ENCODE measurements at regions not wholly inside any gene's neighbourhood (a gene's known extent, or its start where the extent isn't known, plus 50 kb on each side); places are given as distances from the start of the nearest gene placed in this dataset.

DNA sequence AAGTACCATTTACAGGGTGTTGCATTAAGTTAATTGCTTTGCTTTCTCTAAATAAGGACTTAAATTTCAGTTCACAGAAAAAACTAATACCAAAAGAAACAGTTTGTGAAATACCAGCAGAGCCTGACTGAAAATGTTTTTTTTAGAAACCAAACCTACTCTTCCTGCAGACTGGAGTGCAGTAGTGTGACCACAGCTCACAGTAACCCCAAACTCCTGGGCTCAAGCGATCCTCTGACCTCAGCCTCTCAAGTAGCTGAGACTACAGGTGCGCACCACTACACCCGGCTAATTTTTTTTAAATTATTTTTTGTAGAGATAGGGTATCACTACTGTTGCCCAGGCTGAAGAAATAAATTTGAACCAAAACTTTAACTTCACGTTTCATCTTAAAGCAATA lies 103.5 kb upstream of the PLEKHA5 start:
- H3K36me3 Mint-ChIP-seq (ENCODE audit: low read depth): no peaks in the 10 kb centered on the region
- no peak overlapping the region for H3K27ac Mint-ChIP-seq
- no peaks in the 10 kb centered on the region for H3K4me1 Mint-ChIP-seq
- H3K4me3 Mint-ChIP-seq: no peak overlapping the region
- ChIA-PET POLR2A (no interaction called here), CTCF (interaction anchor here (0.6 kb wide), 1 partner anchor 161 kb away, joined by 3 read pairs; no protein-coding TSS in a partner anchor)
- H3K27me3 Mint-ChIP-seq: peaks cover 1% of the 10 kb centered on the region
- H3K9me3 Mint-ChIP-seq: peaks cover 2% of the 10 kb centered on the region
- DNase-seq: no peak

DNA sequence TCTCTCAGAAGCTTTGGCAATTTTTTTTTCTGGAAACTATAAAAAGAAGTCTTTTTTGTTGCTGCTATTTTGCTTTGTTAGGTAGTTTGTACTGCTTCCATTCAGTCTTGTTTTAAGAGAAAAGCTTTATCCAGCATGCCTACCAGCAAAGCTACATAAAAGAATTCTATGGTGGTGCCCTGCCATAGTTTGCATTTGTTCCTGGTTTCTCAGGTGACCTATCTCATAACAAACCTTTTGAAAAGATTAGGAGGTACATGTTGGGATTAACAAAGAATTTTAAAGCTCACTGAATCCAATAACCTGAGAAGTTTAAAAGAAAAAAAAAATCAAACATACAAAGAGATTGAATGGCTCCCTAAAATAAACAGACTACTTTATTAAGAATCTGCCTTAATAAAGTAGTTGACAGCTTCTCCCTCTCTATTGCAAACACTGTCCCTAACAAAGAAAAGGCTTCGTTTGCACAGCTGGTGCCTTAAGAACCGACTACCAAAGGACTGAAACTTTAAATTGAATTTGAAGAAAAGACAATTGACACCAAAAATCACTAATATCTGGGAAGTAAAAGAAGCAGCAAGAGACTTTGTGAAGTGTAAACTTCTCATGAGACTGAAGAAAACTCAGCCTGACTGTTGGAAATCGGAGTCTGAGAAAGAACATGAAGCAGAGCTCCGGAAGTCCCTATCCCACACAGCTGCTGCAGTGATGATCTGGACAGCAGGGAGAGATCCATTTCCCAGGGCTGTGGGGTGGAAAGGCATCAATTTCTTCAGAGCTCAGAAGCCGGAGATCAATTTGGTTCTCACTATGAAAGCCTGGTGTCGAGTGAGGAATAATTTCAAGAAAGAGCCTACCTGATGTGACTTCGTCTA lies 102.7 kb upstream of the PLEKHA5 start:
- POLR2A ChIA-PET: no interaction called here

DNA sequence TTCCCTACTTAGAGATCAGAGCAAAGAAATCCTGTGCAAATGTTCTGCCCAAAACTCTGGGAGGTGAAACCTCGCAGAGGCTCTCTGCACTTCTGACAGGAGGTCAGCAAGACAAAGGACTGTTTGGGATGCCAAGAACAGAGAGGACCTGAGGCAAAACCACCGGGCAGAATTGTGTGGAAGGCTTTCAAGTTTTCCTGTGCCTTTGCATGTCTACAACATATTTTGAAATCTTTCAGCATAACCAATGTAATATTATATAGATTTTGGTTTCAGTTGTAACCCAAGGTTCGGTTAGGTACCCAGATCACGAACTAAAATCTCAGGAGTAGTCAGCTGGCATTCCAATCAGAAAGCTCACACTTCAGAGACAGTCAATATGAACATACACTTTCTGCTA lies 99.4 kb upstream of the PLEKHA5 start:
- Mint-ChIP-seq H3K36me3 (ENCODE audit: low read depth) (no peaks in the 10 kb centered on the region), H3K4me1 (no peaks in the 10 kb centered on the region)
- DNase-seq: no peak

More for the DNA sequence above, 102.7 kb upstream of the PLEKHA5 start:
- H3K27me3 Mint-ChIP-seq: peaks cover 1% of the 10 kb centered on the region
- CTCF ChIA-PET: interaction anchor here (0.6 kb wide), 1 partner anchor 162 kb away, joined by 3 read pairs; no protein-coding TSS in a partner anchor
- no peaks in the 10 kb centered on the region for H3K36me3 Mint-ChIP-seq (ENCODE audit: low read depth)
- no peak overlapping the region for H3K4me3 Mint-ChIP-seq
- H3K4me1 Mint-ChIP-seq: no peaks in the 10 kb centered on the region
- H3K27ac Mint-ChIP-seq: no peak overlapping the region
- no peak for DNase-seq
- H3K9me3 Mint-ChIP-seq: peaks cover 2% of the 10 kb centered on the region

DNA sequence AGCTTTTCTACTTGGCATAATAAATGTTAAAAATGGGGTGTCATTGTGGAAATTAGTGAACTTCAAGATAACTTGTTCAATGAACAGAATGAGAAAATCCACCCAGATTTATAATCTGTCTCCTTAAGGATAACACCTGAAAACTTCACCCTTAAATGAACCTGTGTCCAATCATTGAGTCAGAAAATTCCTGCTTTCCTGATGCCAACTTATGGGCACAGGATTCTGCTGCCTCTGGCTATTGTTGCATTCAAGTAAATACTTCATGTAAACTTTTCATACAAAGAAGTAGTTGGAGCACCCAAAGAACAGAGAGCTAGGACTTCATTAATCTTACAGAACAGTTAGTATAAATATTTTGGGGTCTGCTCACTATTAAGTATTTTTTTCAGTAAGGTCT lies 98.9 kb upstream of the PLEKHA5 start:
- CTCF ChIA-PET: no interaction called here
- no peak for DNase-seq
- no peaks in the 10 kb centered on the region for H3K4me1 Mint-ChIP-seq
- peaks cover 1% of the 10 kb centered on the region for H3K27me3 Mint-ChIP-seq
- POLR2A ChIA-PET: no interaction called here
- H3K9me3 Mint-ChIP-seq: peaks cover 14% of the 10 kb centered on the region
- H3K36me3 Mint-ChIP-seq (ENCODE audit: low read depth): no peaks in the 10 kb centered on the region
- H3K4me3 Mint-ChIP-seq: no peak overlapping the region
- no peak overlapping the region for H3K27ac Mint-ChIP-seq

More for the DNA sequence above, 99.4 kb upstream of the PLEKHA5 start:
- H3K27me3 Mint-ChIP-seq: peaks cover 1% of the 10 kb centered on the region
- no peak overlapping the region for H3K4me3 Mint-ChIP-seq
- ChIA-PET CTCF (no interaction called here), POLR2A (no interaction called here)
- peaks cover 14% of the 10 kb centered on the region for H3K9me3 Mint-ChIP-seq
- H3K27ac Mint-ChIP-seq: no peak overlapping the region

DNA sequence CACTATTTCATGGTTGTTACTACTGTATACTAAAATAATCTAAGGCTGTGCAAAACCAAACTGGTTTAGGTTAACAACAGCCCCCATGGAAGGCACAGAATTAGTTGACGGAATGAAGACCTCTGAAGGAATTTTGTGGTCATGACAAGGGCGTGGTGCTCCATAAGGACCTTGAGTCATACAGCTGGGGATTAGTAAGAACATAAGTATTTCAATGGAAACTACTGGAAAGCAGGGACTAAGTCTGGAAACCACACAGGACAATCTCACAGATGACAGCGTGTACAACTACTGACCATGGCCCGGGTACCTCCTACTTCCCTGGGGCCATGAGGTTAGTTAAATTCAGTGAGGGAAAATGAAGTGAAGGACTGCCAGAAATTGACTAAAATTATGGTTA lies 98.5 kb upstream of the PLEKHA5 start:
- H3K27me3 Mint-ChIP-seq: peaks cover 1% of the 10 kb centered on the region
- POLR2A ChIA-PET: no interaction called here
- CTCF ChIA-PET: no interaction called here
- DNase-seq: no peak
- H3K4me3 Mint-ChIP-seq: no peak overlapping the region
- H3K9me3 Mint-ChIP-seq: peaks cover 14% of the 10 kb centered on the region
- H3K27ac Mint-ChIP-seq: no peak overlapping the region
- no peaks in the 10 kb centered on the region for H3K36me3 Mint-ChIP-seq (ENCODE audit: low read depth)
- H3K4me1 Mint-ChIP-seq: no peaks in the 10 kb centered on the region

DNA sequence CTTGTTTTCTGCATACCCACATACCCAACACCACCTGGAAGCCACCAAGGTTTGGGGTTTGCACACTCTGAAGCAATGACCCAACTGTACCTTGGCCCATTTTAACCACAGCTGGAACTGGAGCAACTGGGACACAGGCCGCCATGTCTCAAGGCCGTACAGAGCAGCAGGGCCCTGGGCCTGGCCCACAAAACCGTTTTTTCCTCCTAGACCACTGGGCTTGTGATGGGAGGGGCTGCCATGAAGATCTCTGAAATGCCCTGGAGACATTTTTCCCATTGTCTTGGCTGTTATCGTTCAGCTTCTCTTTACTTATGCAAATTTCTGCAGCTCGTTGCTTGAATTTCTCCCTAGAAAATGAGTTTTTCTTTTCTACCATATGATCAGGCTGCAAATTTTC lies 96.7 kb upstream of the PLEKHA5 start:
- H3K27ac Mint-ChIP-seq: no peak overlapping the region
- DNase-seq: no peak
- ChIA-PET CTCF (no interaction called here), POLR2A (no interaction called here)
- H3K36me3 Mint-ChIP-seq (ENCODE audit: low read depth): no peaks in the 10 kb centered on the region
- H3K9me3 Mint-ChIP-seq: peaks cover 14% of the 10 kb centered on the region
- no peaks in the 10 kb centered on the region for H3K4me1 Mint-ChIP-seq
- H3K4me3 Mint-ChIP-seq: no peak overlapping the region
- no peaks in the 10 kb centered on the region for H3K27me3 Mint-ChIP-seq

DNA sequence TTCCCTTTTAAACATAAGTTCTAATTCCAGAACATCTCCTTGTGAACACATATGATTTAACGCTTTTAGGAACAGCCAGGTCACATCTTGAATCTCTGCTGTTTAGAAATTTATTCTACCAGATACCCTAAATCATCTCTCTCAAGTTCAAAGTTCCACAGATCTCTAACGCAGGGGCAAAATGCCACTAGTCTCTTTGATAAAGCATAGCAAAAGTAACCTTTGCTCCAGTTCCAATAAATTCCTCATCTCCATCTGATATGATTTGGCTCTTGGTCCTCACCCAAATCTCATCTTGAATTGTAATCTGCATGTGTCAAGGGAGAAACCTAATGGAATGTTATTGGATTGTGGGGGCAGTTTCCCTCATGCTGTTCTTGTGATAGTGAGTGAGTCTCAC lies 96.3 kb upstream of the PLEKHA5 start:
- ChIA-PET CTCF (no interaction called here), POLR2A (no interaction called here)
- H3K27ac Mint-ChIP-seq: no peak overlapping the region
- no peak overlapping the region for H3K4me3 Mint-ChIP-seq
- no peaks in the 10 kb centered on the region for H3K36me3 Mint-ChIP-seq (ENCODE audit: low read depth)
- H3K4me1 Mint-ChIP-seq: no peaks in the 10 kb centered on the region
- DNase-seq: no peak
- no peaks in the 10 kb centered on the region for H3K27me3 Mint-ChIP-seq
- H3K9me3 Mint-ChIP-seq: peaks cover 14% of the 10 kb centered on the region

DNA sequence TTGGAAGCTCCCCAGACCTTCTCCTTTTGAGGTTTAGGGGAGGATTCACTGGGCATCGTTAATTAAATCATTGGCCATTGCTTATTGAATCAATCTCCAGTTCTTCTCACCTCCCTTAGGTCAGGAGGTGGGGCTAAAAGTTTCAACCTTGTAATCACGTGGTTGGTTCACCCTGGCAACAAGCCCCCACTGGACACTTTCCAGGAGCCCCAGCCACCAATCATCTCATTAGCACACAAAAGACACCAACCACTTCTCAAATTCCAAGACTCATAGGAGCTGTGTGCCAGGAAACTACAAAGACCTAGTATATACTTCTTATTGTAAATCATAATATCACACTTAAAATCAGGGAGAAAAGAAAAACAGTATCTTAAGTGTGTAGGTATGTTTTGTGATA lies 94.6 kb upstream of the PLEKHA5 start:
- no peak for DNase-seq
- ChIA-PET CTCF (no interaction called here), POLR2A (no interaction called here)
- H3K4me3 Mint-ChIP-seq: no peak overlapping the region
- peaks cover 14% of the 10 kb centered on the region for H3K9me3 Mint-ChIP-seq
- H3K27me3 Mint-ChIP-seq: no peaks in the 10 kb centered on the region
- H3K36me3 Mint-ChIP-seq (ENCODE audit: low read depth): no peaks in the 10 kb centered on the region
- no peak overlapping the region for H3K27ac Mint-ChIP-seq
- no peaks in the 10 kb centered on the region for H3K4me1 Mint-ChIP-seq

DNA sequence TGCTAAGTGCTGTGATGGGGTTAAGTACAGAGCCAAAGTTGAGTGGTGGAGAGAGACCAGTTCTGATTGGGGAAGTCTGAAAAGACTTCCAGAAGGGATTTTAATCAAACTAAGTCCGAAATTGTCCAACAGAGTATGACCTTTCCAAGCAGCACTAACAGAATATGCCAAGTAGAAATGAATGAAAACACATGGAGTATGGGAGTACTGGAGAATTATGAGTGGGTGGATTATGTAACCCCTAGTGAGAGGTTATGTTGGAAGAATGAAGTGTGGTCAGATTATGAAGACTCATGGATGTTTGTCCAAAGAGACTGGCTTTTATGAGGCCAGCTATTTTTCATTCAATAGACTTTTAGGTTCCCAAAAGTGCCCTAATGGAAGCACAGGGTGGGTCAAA lies 94.0 kb upstream of the PLEKHA5 start:
- no peak for DNase-seq
- POLR2A ChIA-PET: no interaction called here
- H3K36me3 Mint-ChIP-seq (ENCODE audit: low read depth): no peaks in the 10 kb centered on the region
- H3K27me3 Mint-ChIP-seq: no peaks in the 10 kb centered on the region
- CTCF ChIA-PET: no interaction called here
- H3K4me3 Mint-ChIP-seq: no peak overlapping the region
- peaks cover 14% of the 10 kb centered on the region for H3K9me3 Mint-ChIP-seq
- no peaks in the 10 kb centered on the region for H3K4me1 Mint-ChIP-seq
- H3K27ac Mint-ChIP-seq: no peak overlapping the region

DNA sequence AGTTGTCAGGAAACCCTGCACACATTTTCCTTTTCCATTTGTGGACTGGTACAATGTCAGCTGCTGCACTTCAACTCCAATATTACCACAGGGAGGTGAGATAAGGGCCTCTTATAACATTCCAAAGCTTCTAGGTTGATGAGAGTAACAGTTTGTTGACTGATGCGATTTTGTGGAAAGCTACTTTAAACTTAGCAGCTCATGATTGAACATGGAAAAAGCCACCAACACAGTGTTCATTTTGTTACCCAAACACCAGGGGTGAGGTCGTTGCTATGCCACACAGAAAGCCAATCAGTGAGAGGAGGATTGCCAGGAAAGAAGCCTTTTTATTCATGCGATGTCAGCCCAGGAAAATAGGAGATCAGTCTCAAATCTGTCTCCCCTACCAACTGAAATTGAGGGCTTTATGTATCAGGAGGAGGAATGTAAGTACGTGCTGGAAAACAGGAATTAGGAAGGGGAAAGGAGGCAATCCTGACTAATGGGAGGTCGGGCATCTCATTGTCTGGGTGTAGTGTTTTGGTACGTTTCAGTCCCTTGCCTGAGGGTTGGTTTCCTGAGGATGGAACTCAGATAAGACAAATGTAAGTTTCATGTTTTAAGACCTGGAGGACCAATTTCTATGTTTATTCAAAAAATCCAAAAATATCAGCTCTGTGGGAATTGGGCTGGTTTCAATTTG lies 92.7 kb upstream of the PLEKHA5 start:
- no peak for DNase-seq
- POLR2A ChIA-PET: no interaction called here
- H3K27ac Mint-ChIP-seq: no peak overlapping the region
- H3K9me3 Mint-ChIP-seq: peaks cover 12% of the 10 kb centered on the region
- H3K4me3 Mint-ChIP-seq: no peak overlapping the region
- H3K4me1 Mint-ChIP-seq: no peaks in the 10 kb centered on the region
- no peaks in the 10 kb centered on the region for H3K27me3 Mint-ChIP-seq
- CTCF ChIA-PET: interaction anchor here (0.7 kb wide), 1 partner anchor 90 kb away, joined by 6 read pairs; no protein-coding TSS in a partner anchor
- H3K36me3 Mint-ChIP-seq (ENCODE audit: low read depth): no peaks in the 10 kb centered on the region

DNA sequence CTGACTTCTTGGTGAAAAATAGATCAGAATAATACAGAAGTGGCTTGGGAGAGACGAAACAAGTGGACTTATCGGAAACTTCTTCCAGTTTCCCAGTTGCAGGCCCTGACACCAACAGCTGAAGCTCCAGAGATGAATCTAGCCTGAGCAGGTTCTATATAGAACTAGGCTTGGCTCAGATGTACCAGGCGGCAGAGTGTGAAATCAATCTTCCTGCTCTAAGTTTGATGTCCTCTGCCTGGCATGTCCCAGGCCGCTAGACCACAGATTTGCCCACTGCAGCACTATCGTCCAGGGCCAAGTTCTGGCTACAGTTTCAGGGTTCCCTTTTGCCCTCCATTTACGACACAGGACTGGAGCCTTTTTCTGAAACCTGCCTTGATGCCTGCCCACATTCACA lies 91.3 kb upstream of the PLEKHA5 start:
- DNase-seq: no peak
- Mint-ChIP-seq H3K36me3 (ENCODE audit: low read depth) (no peaks in the 10 kb centered on the region), H3K4me3 (no peak overlapping the region), H3K9me3 (peaks cover 7% of the 10 kb centered on the region), H3K27me3 (no peaks in the 10 kb centered on the region), H3K27ac (no peak overlapping the region), H3K4me1 (no peaks in the 10 kb centered on the region)
- POLR2A ChIA-PET: no interaction called here
- CTCF ChIA-PET: no interaction called here

DNA sequence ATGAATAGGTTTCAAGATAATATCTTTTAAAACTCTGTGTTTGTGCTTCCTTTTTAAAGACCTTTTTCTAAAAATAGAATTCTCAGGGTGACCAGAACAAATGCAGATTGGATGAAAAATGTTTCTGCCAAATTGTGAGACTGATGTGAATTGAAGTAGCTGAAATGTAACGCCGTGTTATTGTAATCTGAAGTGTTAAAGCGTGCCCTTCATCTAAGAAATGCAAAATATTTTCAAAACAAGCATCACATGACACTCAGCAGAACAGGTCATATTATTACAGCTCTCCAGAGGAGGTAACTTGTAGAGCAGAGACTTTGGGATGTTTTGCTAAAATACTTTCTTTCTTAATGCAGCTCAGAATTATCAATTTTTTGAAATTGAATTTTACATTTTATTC lies 90.0 kb upstream of the PLEKHA5 start:
- no peaks in the 10 kb centered on the region for H3K4me1 Mint-ChIP-seq
- no peaks in the 10 kb centered on the region for H3K27me3 Mint-ChIP-seq
- no peak for DNase-seq
- CTCF ChIA-PET: no interaction called here
- H3K27ac Mint-ChIP-seq: no peak overlapping the region
- H3K4me3 Mint-ChIP-seq: no peak overlapping the region
- no peaks in the 10 kb centered on the region for H3K36me3 Mint-ChIP-seq (ENCODE audit: low read depth)
- POLR2A ChIA-PET: interaction anchor here (0.7 kb wide), 1 partner anchor 23 kb away, joined by 3 read pairs; no protein-coding TSS in a partner anchor
- H3K9me3 Mint-ChIP-seq: no peaks in the 10 kb centered on the region

DNA sequence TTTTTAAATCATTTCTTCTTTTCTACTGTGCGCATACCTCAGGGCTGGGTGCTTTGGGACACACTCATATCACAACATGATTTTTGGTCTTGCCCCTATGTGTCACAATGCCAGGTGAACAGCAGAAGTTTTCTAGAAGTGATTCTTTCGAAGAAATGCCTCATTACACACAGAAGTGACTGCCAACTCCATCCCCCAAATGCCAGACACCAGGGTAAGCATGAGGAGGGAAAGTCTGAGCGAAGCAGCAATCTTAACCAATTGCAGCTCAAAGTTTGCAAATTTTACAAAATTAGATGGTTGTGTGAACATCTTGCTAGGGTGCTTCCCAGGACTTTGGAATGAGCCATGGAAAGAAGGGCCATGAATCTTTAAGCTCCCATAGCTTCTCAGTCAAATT lies 87.3 kb upstream of the PLEKHA5 start:
- no peaks in the 10 kb centered on the region for H3K27me3 Mint-ChIP-seq
- ChIA-PET CTCF (no interaction called here), POLR2A (no interaction called here)
- no peaks in the 10 kb centered on the region for H3K4me1 Mint-ChIP-seq
- DNase-seq: no peak
- H3K4me3 Mint-ChIP-seq: no peak overlapping the region
- H3K27ac Mint-ChIP-seq: no peak overlapping the region
- H3K36me3 Mint-ChIP-seq (ENCODE audit: low read depth): no peaks in the 10 kb centered on the region
- H3K9me3 Mint-ChIP-seq: no peaks in the 10 kb centered on the region

DNA sequence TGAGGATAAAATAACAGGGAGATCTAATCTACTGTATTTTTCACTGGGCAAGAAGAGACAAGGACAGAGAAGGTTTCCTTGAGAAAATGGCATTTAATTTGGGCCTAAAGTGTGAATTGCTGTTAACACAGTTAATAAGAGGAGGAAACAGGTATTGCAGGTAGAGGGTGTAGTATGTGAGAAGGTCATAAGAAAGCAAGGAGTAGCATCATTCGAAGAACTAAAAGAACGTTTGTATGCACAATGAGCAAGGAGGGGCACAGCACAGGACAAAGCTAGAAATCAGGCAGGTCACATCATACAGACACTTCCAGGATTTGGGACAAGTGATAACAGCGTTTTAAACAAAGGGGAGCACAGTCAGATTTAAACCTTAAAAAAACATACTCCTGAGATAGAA lies 85.1 kb upstream of the PLEKHA5 start:
- H3K4me3 Mint-ChIP-seq: no peak overlapping the region
- H3K4me1 Mint-ChIP-seq: no peaks in the 10 kb centered on the region
- H3K27me3 Mint-ChIP-seq: no peaks in the 10 kb centered on the region
- no peak for DNase-seq
- no peaks in the 10 kb centered on the region for H3K9me3 Mint-ChIP-seq
- CTCF ChIA-PET: no interaction called here
- H3K36me3 Mint-ChIP-seq (ENCODE audit: low read depth): no peaks in the 10 kb centered on the region
- POLR2A ChIA-PET: no interaction called here
- H3K27ac Mint-ChIP-seq: no peak overlapping the region

All from activated CD4-positive, alpha-beta T cell treated with anti-CD3 and anti-CD28 coated beads, Interleukin-2, amount 10 ng/mL, durations not matched to agents 7 days and 5 days (primary cell).